ENCODE measurements at regions not wholly inside any gene's neighbourhood (a gene's known extent, or its start where the extent isn't known, plus 50 kb on each side); places are given as distances from the start of the nearest gene placed in this dataset.

- no peak overlapping the region for H2AFZ ChIP-seq (ENCODE audit: low read depth, low read length)
- H3K4me3 ChIP-seq (ENCODE audit: low read length), result no peak overlapping the region
- TF ChIP-seq EZH2phosphoT487 (IDR thresholded peaks at IDR 0.05; ENCODE audit: low read depth) (no peak), CTCF (IDR thresholded peaks at IDR 0.05; ENCODE audit: low read depth, low read length) (no peak)
- no peak overlapping the region for H3K27ac ChIP-seq (ENCODE audit: low read length)
- no peak overlapping the region for H3K9ac ChIP-seq (ENCODE audit: low read length)
- no peaks in the 10 kb centered on the region for H3K27me3 ChIP-seq (ENCODE audit: low read depth, low read length)
- H3K79me2 ChIP-seq (ENCODE audit: low read length), result no peaks in the 10 kb centered on the region
- H3K9me3 ChIP-seq (ENCODE audit: insufficient read depth, low read length), result no peaks in the 10 kb centered on the region
- no peaks in the 10 kb centered on the region for H3K4me1 ChIP-seq (ENCODE audit: low read length)
- no peaks in the 10 kb centered on the region for H4K20me1 ChIP-seq (ENCODE audit: insufficient read depth, low read length)
- no peak overlapping the region for H3K4me2 ChIP-seq (ENCODE audit: low read length)
- H3K36me3 ChIP-seq (replicated peaks; ENCODE audit: low read depth, low read length), result no peaks in the 10 kb centered on the region
Measured at GRCh38 chrX:22882543-22882942, 117.2 kb upstream of the DDX53 start.

DNA sequence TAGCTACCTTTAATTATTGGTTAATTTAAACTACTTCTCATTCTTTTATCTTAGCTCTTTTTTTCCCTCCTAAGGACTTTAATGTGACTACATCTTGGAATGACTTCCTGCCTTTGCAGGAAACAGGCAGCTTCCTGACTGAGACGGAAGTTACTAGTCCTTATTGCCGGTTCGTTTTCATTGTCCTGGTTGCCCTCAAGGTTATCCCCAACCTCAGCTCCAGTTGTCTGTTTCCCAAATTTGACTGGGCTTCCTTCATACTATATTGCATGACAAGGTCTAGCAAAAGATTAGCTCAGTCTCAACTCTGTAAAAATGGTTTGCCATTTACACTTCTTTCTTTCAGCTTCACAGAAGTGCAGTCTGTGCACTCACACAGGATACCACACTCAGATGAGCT, 109.9 kb upstream of the DDX53 start:
- no peak for TF ChIP-seq EZH2phosphoT487 (IDR thresholded peaks at IDR 0.05; ENCODE audit: low read depth)
- no peak for TF ChIP-seq CTCF (IDR thresholded peaks at IDR 0.05; ENCODE audit: low read depth, low read length)
- Histone ChIP-seq H3K9me3 (ENCODE audit: insufficient read depth, low read length) (no peaks in the 10 kb centered on the region), H3K27ac (ENCODE audit: low read length) (no peak overlapping the region)

GRCh38 chrX:22912616-22913015, 87.1 kb upstream of the DDX53 start:
- H3K4me1 ChIP-seq (ENCODE audit: low read length), result peaks cover 16% of the 10 kb centered on the region
- H3K9ac ChIP-seq (ENCODE audit: low read length), result no peak overlapping the region
- H3K27me3 ChIP-seq (ENCODE audit: low read depth, low read length), result no peaks in the 10 kb centered on the region
- no peak overlapping the region for H3K4me2 ChIP-seq (ENCODE audit: low read length)
- H2AFZ ChIP-seq (ENCODE audit: low read depth, low read length), result no peak overlapping the region
- H3K4me3 ChIP-seq (ENCODE audit: low read length), result no peak overlapping the region
- no peaks in the 10 kb centered on the region for H3K79me2 ChIP-seq (ENCODE audit: low read length)
- no peaks in the 10 kb centered on the region for H4K20me1 ChIP-seq (ENCODE audit: insufficient read depth, low read length)
- no peak for TF ChIP-seq EZH2phosphoT487 (IDR thresholded peaks at IDR 0.05; ENCODE audit: low read depth)
- TF ChIP-seq CTCF (IDR thresholded peaks at IDR 0.05; ENCODE audit: low read depth, low read length), result no peak
- H3K9me3 ChIP-seq (ENCODE audit: insufficient read depth, low read length), result no peaks in the 10 kb centered on the region
- H3K36me3 ChIP-seq (replicated peaks; ENCODE audit: low read depth, low read length), result no peaks in the 10 kb centered on the region
- H3K27ac ChIP-seq (ENCODE audit: low read length), result no peak overlapping the region

More for the DNA sequence above, 109.9 kb upstream of the DDX53 start:
- H3K36me3 ChIP-seq (replicated peaks; ENCODE audit: low read depth, low read length), result no peaks in the 10 kb centered on the region
- H3K4me3 ChIP-seq (ENCODE audit: low read length), result no peak overlapping the region
- H4K20me1 ChIP-seq (ENCODE audit: insufficient read depth, low read length), result no peaks in the 10 kb centered on the region
- H3K4me1 ChIP-seq (ENCODE audit: low read length), result no peaks in the 10 kb centered on the region
- H3K27me3 ChIP-seq (ENCODE audit: low read depth, low read length), result no peaks in the 10 kb centered on the region
- H3K4me2 ChIP-seq (ENCODE audit: low read length), result no peak overlapping the region
- H3K79me2 ChIP-seq (ENCODE audit: low read length), result no peaks in the 10 kb centered on the region
- H2AFZ ChIP-seq (ENCODE audit: low read depth, low read length), result no peak overlapping the region
- H3K9ac ChIP-seq (ENCODE audit: low read length), result no peak overlapping the region

- Histone ChIP-seq H3K9me3 (ENCODE audit: insufficient read depth, low read length) (no peaks in the 10 kb centered on the region), H4K20me1 (ENCODE audit: insufficient read depth, low read length) (no peaks in the 10 kb centered on the region), H3K36me3 (replicated peaks; ENCODE audit: low read depth, low read length) (no peaks in the 10 kb centered on the region), H2AFZ (ENCODE audit: low read depth, low read length) (no peak overlapping the region), H3K9ac (ENCODE audit: low read length) (no peak overlapping the region), H3K4me1 (ENCODE audit: low read length) (no peaks in the 10 kb centered on the region), H3K4me2 (ENCODE audit: low read length) (no peak overlapping the region), H3K79me2 (ENCODE audit: low read length) (no peaks in the 10 kb centered on the region), H3K27me3 (ENCODE audit: low read depth, low read length) (no peaks in the 10 kb centered on the region), H3K27ac (ENCODE audit: low read length) (no peak overlapping the region), H3K4me3 (ENCODE audit: low read length) (no peak overlapping the region)
- no peak for TF ChIP-seq CTCF (IDR thresholded peaks at IDR 0.05; ENCODE audit: low read depth, low read length)
- no peak for TF ChIP-seq EZH2phosphoT487 (IDR thresholded peaks at IDR 0.05; ENCODE audit: low read depth)
Measured at GRCh38 chrX:22922961-22923360, 76.8 kb upstream of the DDX53 start.
